Dedifferentiated amniotic fluid mesenchymal stem cell (primary cell): ENCODE measurements at regions not wholly inside any gene's neighbourhood (a gene's known extent, or its start where the extent isn't known, plus 50 kb on each side); places are given as distances from the start of the nearest gene placed in this dataset.
"Not testable (repeated sequence)": the region's sequence is repeated elsewhere in the genome, so short reads cannot be mapped to it uniquely, and the experiment has no call there.

Source experiments
- DNase-seq: peaks from one replicate; pipeline ENCODE4 v3.0.0-alpha.2; 2016; ENCODE audit errors: extremely low spot score

- no peak for DNase-seq
These were observed 101.3 kb upstream of the CMC1 start for GRCh38 chr3:28139967-28140634.

GRCh38 chr3:28140664-28141063 lies 100.8 kb upstream of the CMC1 start:
- DNase-seq = no peak

GRCh38 chr3:28149960-28150359 lies 91.5 kb upstream of the CMC1 start:
- DNase-seq = no peak

- no peak for DNase-seq
These were observed 90.8 kb upstream of the CMC1 start for GRCh38 chr3:28150465-28151206.

- DNase-seq = no peak
These were observed 90.2 kb upstream of the CMC1 start for GRCh38 chr3:28151207-28151550.

- no peak for DNase-seq
These were observed 89.7 kb upstream of the CMC1 start for GRCh38 chr3:28151608-28152228.

- DNase-seq = no peak
These were observed 85.8 kb upstream of the CMC1 start for GRCh38 chr3:28155631-28156030.

GRCh38 chr3:28156599-28156998 lies 84.8 kb upstream of the CMC1 start:
- not testable (repeated sequence) for DNase-seq

- DNase-seq = no peak
These were observed 69.5 kb upstream of the CMC1 start for GRCh38 chr3:28171962-28172361.

GRCh38 chr3:28172748-28173147 lies 68.7 kb upstream of the CMC1 start:
- DNase-seq = no peak

- DNase-seq = no peak
These were observed 67.6 kb upstream of the CMC1 start for GRCh38 chr3:28173836-28174235.

- no peak for DNase-seq
These were observed 54.7 kb upstream of the CMC1 start for GRCh38 chr3:28186748-28187147.

GRCh38 chr3:28188686-28189085 lies 52.7 kb upstream of the CMC1 start:
- DNase-seq = no peak

- DNase-seq = no peak
These were observed 50.1 kb upstream of the CMC1 start for GRCh38 chr3:28191363-28191762.
